SK-MEL-5 (cell line): ENCODE measurements at regions not wholly inside any gene's neighbourhood (a gene's known extent, or its start where the extent isn't known, plus 50 kb on each side); places are given as distances from the start of the nearest gene placed in this dataset.

Source experiments
- DNase-seq: peaks from one replicate; pipeline ENCODE4 v3.0.0-alpha.2; 2016; ENCODE audit warnings: low read depth, low spot score
- in situ Hi-C: cut with HindIII; loops from 2 replicates; pipeline ENCODE4 v1.10.0; 2016; ENCODE audit warnings: low sequenced_read_pairs, high pct_unique_total_duplicates, low pct_unique_long_range_greater_than_20kb

GRCh38 chr1:163257763-163258162 is 55.0 kb upstream of the RGS5 start:
- in situ Hi-C loops = no loop called here

DNA sequence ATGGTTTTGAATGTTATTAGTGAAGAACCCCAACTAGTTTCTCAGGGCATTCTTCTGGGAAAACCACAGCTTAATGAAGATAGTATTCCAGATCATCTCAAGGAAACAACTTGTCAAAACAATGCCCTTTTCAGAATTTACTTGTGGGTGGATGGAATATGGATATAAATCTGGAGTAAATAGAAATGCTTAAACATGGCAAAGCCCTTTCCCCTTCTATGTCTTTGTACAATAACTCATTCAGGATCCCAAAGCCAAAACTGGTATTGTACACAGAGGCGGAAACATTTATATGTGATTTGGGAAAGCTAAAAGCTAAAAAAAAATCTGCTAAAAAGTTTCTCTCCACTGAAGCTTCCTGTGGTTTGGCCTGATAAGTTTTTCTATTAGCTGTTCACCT is 55.5 kb upstream of the RGS5 start:
- in situ Hi-C loops = no loop called here
- no peak for DNase-seq

More at GRCh38 chr1:163257763-163258162, 55.0 kb upstream of the RGS5 start:
- no peak for DNase-seq

GRCh38 chr1:163263818-163264655 is 57.7 kb upstream of the NUF2 start:
- in situ Hi-C loops = no loop called here
- DNase-seq = no peak

GRCh38 chr1:163265547-163265946 is 56.2 kb upstream of the NUF2 start:
- in situ Hi-C loops = no loop called here
- peak; percentile 48 for DNase-seq

DNA sequence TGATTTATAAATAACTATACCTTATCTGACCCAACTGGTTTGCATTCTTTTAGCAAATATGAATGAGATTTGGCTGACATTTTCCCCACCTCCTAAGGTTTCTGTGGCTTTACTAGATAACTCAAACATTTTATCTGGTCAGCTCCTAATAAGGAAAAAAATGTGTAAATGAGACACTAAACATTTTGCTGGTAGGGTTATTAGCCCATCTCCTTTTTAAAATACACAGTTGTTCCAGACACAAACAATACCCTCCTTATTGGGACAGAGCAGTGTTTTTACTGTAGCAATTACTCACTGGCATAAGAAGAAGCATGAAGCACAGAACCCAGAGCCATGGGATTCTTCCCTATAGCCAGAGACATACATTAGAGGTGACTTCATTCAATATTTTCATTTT is 53.8 kb upstream of the NUF2 start:
- no peak for DNase-seq
- in situ Hi-C loops = no loop called here

DNA sequence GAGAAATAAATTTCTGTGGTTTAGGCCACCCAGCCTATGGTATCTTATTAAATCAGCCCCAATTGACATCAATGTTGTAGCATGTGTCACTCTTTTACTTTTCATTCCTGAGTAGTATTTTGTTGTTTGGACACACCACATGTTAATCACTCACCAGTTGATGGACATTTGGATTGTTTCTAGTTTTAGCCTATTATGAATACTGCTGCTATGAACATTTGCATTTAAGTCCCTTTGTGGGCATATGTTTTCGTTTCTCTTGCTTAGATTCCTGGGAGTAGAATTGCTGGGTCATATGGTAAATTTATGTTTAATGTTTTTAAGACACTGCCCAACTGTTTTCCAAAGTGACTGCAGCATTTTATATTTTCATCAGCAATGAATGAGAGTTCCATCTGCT is 50.2 kb upstream of the NUF2 start:
- in situ Hi-C loops = no loop called here
- peak; percentile 11 for DNase-seq
